Smooth muscle cell (in vitro differentiated cells): ENCODE measurements at regions not wholly inside any gene's neighbourhood (a gene's known extent, or its start where the extent isn't known, plus 50 kb on each side); places are given as distances from the start of the nearest gene placed in this dataset.

ENCODE experiments used
- DNase-seq: peaks from one replicate; lab custom pipeline; 2025; ENCODE audit not compliant: unreplicated experiment; lab: John Stamatoyannopoulos, UW
- H2AFZ ChIP-seq: fragments of 200-600 bp; sonication (generic); 2 replicates; pipeline ENCODE4 v1.6.0; 2016; ENCODE audit warnings: antibody characterized with exemption, low read depth, mild to moderate bottlenecking
- H3F3A ChIP-seq: fragments of 200-600 bp; sonication (generic); 2 replicates; pipeline ENCODE4 v1.6.0; 2017; ENCODE audit warnings: antibody characterized with exemption, low read depth
- H3K27ac ChIP-seq: fragments of 200-600 bp; sonication (generic); 2 replicates; pipeline ENCODE4 v1.5.1; 2016; ENCODE audit warnings: low read depth, mild to moderate bottlenecking
- H3K27me3 ChIP-seq: fragments of 200-600 bp; sonication (generic); 2 replicates; pipeline ENCODE4 v1.6.1; 2016; ENCODE audit warnings: low read depth, mild to moderate bottlenecking
- H3K36me3 ChIP-seq: fragments of 200-600 bp; sonication (generic); 2 replicates; pipeline ENCODE4 v1.5.1; 2016; ENCODE audit warnings: low read depth
- H3K4me1 ChIP-seq: fragments of 200-600 bp; sonication (generic); 2 replicates; pipeline ENCODE4 v1.5.1; 2016; ENCODE audit warnings: low read depth
- H3K4me2 ChIP-seq: fragments of 200-600 bp; sonication (generic); 2 replicates; pipeline ENCODE4 v1.6.0; 2016; ENCODE audit warnings: mild to moderate bottlenecking
- H3K4me3 ChIP-seq: fragments of 200-600 bp; sonication (generic); 2 replicates; pipeline ENCODE4 v1.5.1; 2016; ENCODE audit warnings: mild to moderate bottlenecking
- H3K79me2 ChIP-seq: fragments of 200-600 bp; sonication (generic); 2 replicates; pipeline ENCODE4 v1.6.0; 2016; ENCODE audit warnings: low read depth, mild to moderate bottlenecking
- H3K9ac ChIP-seq: fragments of 200-600 bp; sonication (generic); 2 replicates; pipeline ENCODE4 v1.6.0; 2016; ENCODE audit warnings: low read depth
- H3K9me3 ChIP-seq: fragments of 200-600 bp; sonication (generic); replicated peaks from 2 replicates; pipeline ENCODE4 v1.5.1; 2016; ENCODE audit warnings: low read depth
- H4K20me1 ChIP-seq: fragments of 200-600 bp; sonication (generic); 2 replicates; pipeline ENCODE4 v1.6.0; 2016; ENCODE audit warnings: low read depth
- CTCF ChIP-seq: fragments of 200-600 bp; sonication (generic); IDR thresholded peaks from 2 replicates; pipeline ENCODE4 v1.5.1; 2017; ENCODE audit warnings: borderline replicate concordance, mild to moderate bottlenecking, antibody characterized with exemption; ENCODE audit not compliant: insufficient read depth, poor library complexity, severe bottlenecking
- WGBS: methylation state at CpG from one replicate; pipeline ENCODE4 v1.1.7; 2016; ENCODE audit warnings: low lambda C conversion rate; 5-methylcytosine and 5-hydroxymethylcytosine counted together

- Histone ChIP-seq H3K4me2 (peak overlapping the region; percentile 97), H2AFZ (peak overlapping the region; percentile 86), H4K20me1 (no peaks in the 10 kb centered on the region), H3K36me3 (no peaks in the 10 kb centered on the region), H3K4me1 (peaks cover 3% of the 10 kb centered on the region), H3K4me3 (peak overlapping the region; percentile 64), H3F3A (no peaks in the 10 kb centered on the region), H3K79me2 (no peaks in the 10 kb centered on the region), H3K27ac (no peak overlapping the region), H3K27me3 (peaks cover 59% of the 10 kb centered on the region), H3K9ac (no peak overlapping the region), H3K9me3 (no peaks in the 10 kb centered on the region)
- DNase-seq = no peak
- 1% methylated on average over 61 of the region's 105 CpGs for WGBS
- no peak for TF ChIP-seq CTCF
Observed at GRCh38 chr4:183797445-183798300, 107.4 kb upstream of the STOX2 start.

GRCh38 chr4:183798301-183799253 is 106.5 kb upstream of the STOX2 start:
- Histone ChIP-seq H3K9me3 (no peaks in the 10 kb centered on the region), H3K4me3 (peak overlapping the region; percentile 64), H3F3A (no peaks in the 10 kb centered on the region), H3K79me2 (no peaks in the 10 kb centered on the region), H3K27ac (no peak overlapping the region), H2AFZ (no peak overlapping the region), H3K27me3 (peaks cover 59% of the 10 kb centered on the region), H3K36me3 (no peaks in the 10 kb centered on the region), H3K9ac (no peak overlapping the region), H3K4me1 (peaks cover 3% of the 10 kb centered on the region), H3K4me2 (peak overlapping the region; percentile 97), H4K20me1 (no peaks in the 10 kb centered on the region)
- no peak for TF ChIP-seq CTCF
- no peak for DNase-seq
- WGBS = 3% methylated on average over 53 of the region's 65 CpGs

- Histone ChIP-seq H3K9ac (no peak overlapping the region), H3K9me3 (no peaks in the 10 kb centered on the region), H3K4me3 (no peak overlapping the region), H3F3A (no peaks in the 10 kb centered on the region), H3K27me3 (peaks cover 54% of the 10 kb centered on the region), H4K20me1 (no peaks in the 10 kb centered on the region), H3K4me2 (no peak overlapping the region), H3K36me3 (no peaks in the 10 kb centered on the region), H3K79me2 (no peaks in the 10 kb centered on the region), H3K4me1 (peaks cover 3% of the 10 kb centered on the region), H2AFZ (no peak overlapping the region), H3K27ac (no peak overlapping the region)
- WGBS = 63% methylated on average over 8 of the region's 8 CpGs
- TF ChIP-seq CTCF = no peak
- no peak for DNase-seq
Observed at GRCh38 chr4:183801457-183802165, 103.5 kb upstream of the STOX2 start.
